SK-N-SH (cell line): ENCODE measurements at regions not wholly inside any gene's neighbourhood (a gene's known extent, or its start where the extent isn't known, plus 50 kb on each side); places are given as distances from the start of the nearest gene placed in this dataset.

ENCODE experiments used
- CTCF ChIA-PET: fragments of 300-600, 350-600 bp; formaldehyde crosslinking; extraction: SDS; loops from one replicate; lab custom pipeline; 2021; lab: Yijun Ruan, JAX
- POLR2A ChIA-PET: fragments of 350-600 bp; sonication (Branson Sonifier 250); formaldehyde crosslinking; extraction: SDS; loops from one replicate; lab custom pipeline; 2020; ENCODE audit warnings: antibody characterized with exemption, inconsistent platforms; lab: Yijun Ruan, JAX
- DNase-seq: peaks from one replicate; pipeline ENCODE4 v3.0.0; 2012
- H2AFZ ChIP-seq: fragments of 200-600 bp; sonication (generic); 2 replicates; pipeline ENCODE4 v1.8.1; 2016; ENCODE audit warnings: antibody characterized with exemption, mild to moderate bottlenecking, low read depth
- H3F3A ChIP-seq: fragments of 200-600 bp; sonication (generic); replicated peaks from 2 replicates; pipeline ENCODE3; 2016; ENCODE audit warnings: antibody characterized with exemption, mild to moderate bottlenecking; ENCODE audit not compliant: insufficient read depth
- H3K27ac ChIP-seq, 2 experiments: fragments of 200-500 bp in 1 of 2; fragments of 200-600 bp in 1 of 2; sonication (Bioruptor generic) in 1 of 2; sonication (generic), shearing (Covaris generic) in 1 of 2; 2 replicates each; pipeline versions ENCODE4 v1.5.1 to v1.6.1; 2014 to 2016; ENCODE audit warnings: low read depth in 2 of 2, inconsistent platforms in 1 of 2, low read length in 1 of 2, mild to moderate bottlenecking in 1 of 2, mixed read lengths in 1 of 2
- H3K27me3 ChIP-seq: fragments of 200-600 bp; sonication (generic), shearing (Covaris generic); 2 replicates; pipeline ENCODE4 v1.6.1; 2016; ENCODE audit warnings: mixed run types; ENCODE audit not compliant: insufficient read depth
- H3K36me3 ChIP-seq, 2 experiments: fragments of 200-500 bp in 1 of 2; fragments of 200-600 bp in 1 of 2; sonication (Bioruptor generic) in 1 of 2; sonication (generic) in 1 of 2; replicated peaks in 1 of 2; 2 replicates each; pipeline versions ENCODE3 to v1.5.1; 2014 to 2016; ENCODE audit warnings: low read length in 1 of 2, mild to moderate bottlenecking in 1 of 2; ENCODE audit not compliant: insufficient read depth in 2 of 2, control insufficient read depth in 1 of 2
- H3K4me1 ChIP-seq, 2 experiments: fragments of 200-500 bp in 1 of 2; fragments of 200-600 bp in 1 of 2; sonication (Bioruptor generic) in 1 of 2; sonication (generic), shearing (Covaris generic) in 1 of 2; 2 replicates each; pipeline versions ENCODE4 v1.5.1 to v1.6.1; 2014 to 2016; ENCODE audit warnings: low read depth in 1 of 2, low read length in 1 of 2, mixed run types in 1 of 2; ENCODE audit not compliant: insufficient read depth in 2 of 2, control insufficient read depth in 1 of 2
- H3K4me2 ChIP-seq: fragments of 200-600 bp; sonication (generic), shearing (Covaris generic); 2 replicates; pipeline ENCODE4 v1.6.1; 2017; ENCODE audit warnings: mixed run types
- H3K4me3 ChIP-seq, 2 experiments: fragments of 200-500 bp in 1 of 2; fragments of 200-600 bp in 1 of 2; sonication (Bioruptor generic) in 1 of 2; sonication (generic), shearing (Covaris generic) in 1 of 2; 2 replicates each; pipeline versions ENCODE4 v1.5.1 to v1.8.1; 2014 to 2016; ENCODE audit warnings: low read depth in 2 of 2, inconsistent platforms in 1 of 2, low read length in 1 of 2, mild to moderate bottlenecking in 1 of 2, mixed read lengths in 1 of 2, moderate library complexity in 1 of 2
- H3K79me2 ChIP-seq: fragments of 200-600 bp; sonication (generic); 2 replicates; pipeline ENCODE4 v1.8.1; 2017; ENCODE audit warnings: mild to moderate bottlenecking; ENCODE audit not compliant: insufficient read depth
- H3K9ac ChIP-seq: fragments of 200-600 bp; sonication (generic); 2 replicates; pipeline ENCODE4 v1.6.1; 2017; ENCODE audit warnings: mixed run types
- H3K9me2 ChIP-seq: fragments of 200-600 bp; sonication (generic); 2 replicates; pipeline ENCODE4 v1.6.1; 2017; ENCODE audit warnings: mixed run types
- H3K9me3 ChIP-seq: fragments of 200-600 bp; sonication (generic); 2 replicates; pipeline ENCODE4 v1.6.1; 2017; ENCODE audit warnings: mixed run types, mild to moderate bottlenecking, moderate library complexity
- H4K20me1 ChIP-seq: fragments of 200-600 bp; sonication (generic); 2 replicates; pipeline ENCODE4 v1.6.1; 2017; ENCODE audit warnings: mild to moderate bottlenecking, mixed run types; ENCODE audit not compliant: insufficient read depth
- CHD2 ChIP-seq: fragments of 150-350 bp; IDR thresholded peaks from 2 replicates; pipeline ENCODE4 v1.6.1; 2018; ENCODE audit warnings: low read length; ENCODE audit not compliant: partially characterized antibody
- CTCF ChIP-seq: fragments of 200-600 bp; sonication (generic); IDR thresholded peaks from 2 replicates; pipeline ENCODE4 v1.6.1; 2017; ENCODE audit warnings: antibody characterized with exemption, mild to moderate bottlenecking, moderate library complexity
- ELF1 ChIP-seq: IDR thresholded peaks from 2 replicates; pipeline ENCODE4 v1.4.0; 2012
- EZH2phosphoT487 ChIP-seq: fragments of 200-600 bp; sonication (generic); IDR thresholded peaks from 2 replicates; pipeline ENCODE4 v1.6.1; 2017; ENCODE audit warnings: low read depth, mixed run types, mild to moderate bottlenecking, antibody characterized with exemption, moderate library complexity, borderline replicate concordance
- FOSL2 ChIP-seq: IDR thresholded peaks from 2 replicates; pipeline ENCODE4 v1.4.0; 2012; ENCODE audit warnings: low read depth, mild to moderate bottlenecking, moderate library complexity, borderline replicate concordance
- FOXM1 ChIP-seq: IDR thresholded peaks from 2 replicates; pipeline ENCODE4 v1.4.0; 2012; ENCODE audit warnings: low read depth, mild to moderate bottlenecking
- GABPA ChIP-seq: IDR thresholded peaks from 2 replicates; pipeline ENCODE4 v1.4.0; 2012; ENCODE audit warnings: low read depth, mild to moderate bottlenecking
- MAX ChIP-seq: IDR thresholded peaks from 2 replicates; pipeline ENCODE4 v1.4.0; 2012; ENCODE audit warnings: low read depth
- MEF2A ChIP-seq: IDR thresholded peaks from 2 replicates; pipeline ENCODE4 v1.4.0; 2012; ENCODE audit warnings: low read depth, borderline replicate concordance
- PBX3 ChIP-seq: IDR thresholded peaks from 2 replicates; pipeline ENCODE4; 2012
- RAD21 ChIP-seq: IDR thresholded peaks from 2 replicates; pipeline ENCODE4 v1.6.1; 2012; ENCODE audit warnings: mild to moderate bottlenecking, low read length
- REST ChIP-seq: IDR thresholded peaks from 2 replicates; pipeline ENCODE4 v1.6.1; 2012; ENCODE audit warnings: mild to moderate bottlenecking, low read depth, low read length, moderate library complexity
- RXRA ChIP-seq: IDR thresholded peaks from 2 replicates; pipeline ENCODE4 v1.4.0; 2012; ENCODE audit warnings: low read depth, mild to moderate bottlenecking, borderline replicate concordance
- USF1 ChIP-seq: IDR thresholded peaks from 2 replicates; pipeline ENCODE4 v1.4.0; 2012; ENCODE audit warnings: low read depth, borderline replicate concordance
- YY1 ChIP-seq: IDR thresholded peaks from 2 replicates; pipeline ENCODE4 v1.4.0; 2012; ENCODE audit warnings: low read depth, mild to moderate bottlenecking

- Histone ChIP-seq H3K9me2 (no peaks in the 10 kb centered on the region), H3K36me3 (no peaks in the 10 kb centered on the region), H3K4me3 (no peak overlapping the region), H2AFZ (no peak overlapping the region), H3F3A (no peaks in the 10 kb centered on the region), H3K4me2 (no peak overlapping the region), H4K20me1 (no peaks in the 10 kb centered on the region), H3K27me3 (no peaks in the 10 kb centered on the region), H3K27ac (peak overlapping the region in 1 of 2 experiments; percentile 96; a peak in 2 of 4 replicates), H3K79me2 (no peaks in the 10 kb centered on the region), H3K9me3 (no peaks in the 10 kb centered on the region), H3K4me1 (peaks cover 0 to 9% of the 10 kb centered on the region in 2 experiments; a peak in 1 of 4 replicates), H3K9ac (no peak overlapping the region)
- ChIA-PET CTCF (interaction anchor here (1.3 to 2.6 kb wide), 3 partner anchors 8 to 729 kb away, joined by 4 to 23 read pairs (median 6); no protein-coding TSS in a partner anchor), POLR2A (interaction anchor here (2.1 to 2.5 kb wide), 2 partner anchors 33 to 731 kb away, joined by 10 to 15 read pairs; partner anchors contain the start of gene BTG1)
- no peak for DNase-seq
- TF ChIP-seq MEF2A (no peak), MAX (no peak), PBX3 (no peak), GABPA (no peak), YY1 (no peak), RXRA (no peak), EZH2phosphoT487 (no peak), USF1 (no peak), CTCF (no peak), FOXM1 (no peak), REST (no peak), FOSL2 (no peak), ELF1 (no peak), CHD2 (no peak), RAD21 (no peak)
These were observed 232.0 kb upstream of the DCN start for GRCh38 chr12:91414636-91415035.
